Psoas muscle (tissue), 7 donors: ENCODE measurements at regions not wholly inside any gene's neighbourhood (a gene's known extent, or its start where the extent isn't known, plus 50 kb on each side); places are given as distances from the start of the nearest gene placed in this dataset.

ENCODE experiments used
- ATAC-seq, 4 donors: fragments of 200-7000 bp; cut with Tn5 transposase; one replicate each; pipeline ENCODE4 v1.9.1; 2020; ENCODE audit warnings: moderate library complexity in 3 of 4, mild to moderate bottlenecking in 2 of 4
- DNase-seq, 2 donors: peaks; one replicate each; pipeline ENCODE4 v3.0.0-alpha.2; 2020
- H3K27ac ChIP-seq: fragments of 200-600 bp; one replicate; pipeline ENCODE4 v1.8.0; 2022
- H3K27me3 ChIP-seq, 3 donors: fragments of 200-600 bp in 1 of 3; one replicate each; pipeline versions ENCODE4 v1.6.1 to v1.8.0; 2013 to 2022; ENCODE audit warnings: low read length in 2 of 3, mild to moderate bottlenecking in 2 of 3, moderate library complexity in 1 of 3; ENCODE audit not compliant: insufficient read depth in 3 of 3
- H3K36me3 ChIP-seq, 2 donors: fragments of 200-600 bp in 1 of 2; one replicate each; pipeline versions ENCODE4 v1.6.1 to v1.8.0; 2013 to 2022; ENCODE audit warnings: low read depth in 1 of 2, mild to moderate bottlenecking in 1 of 2, moderate library complexity in 1 of 2; ENCODE audit not compliant: insufficient read depth in 1 of 2
- H3K4me1 ChIP-seq: fragments of 200-600 bp; one replicate; pipeline ENCODE4 v1.8.0; 2022
- H3K4me3 ChIP-seq: fragments of 200-600 bp; one replicate; pipeline ENCODE4 v1.8.0; 2022; ENCODE audit warnings: mild to moderate bottlenecking
- H3K9me3 ChIP-seq: fragments of 200-600 bp; one replicate; pipeline ENCODE4 v1.8.0; 2022
- CTCF ChIP-seq: fragments of 200-600 bp; IDR thresholded peaks from one replicate; pipeline ENCODE4 v1.8.0; 2022; ENCODE audit warnings: antibody characterized with exemption
- WGBS, 3 donors: extraction: QIAGEN DNeasy Blood & Tissue Kit; methylation state at CpG; one replicate each; pipeline versions ENCODE4 v1.1.6 to v1.1.7; 2013; 5-methylcytosine and 5-hydroxymethylcytosine counted together
- intact Hi-C, 2 donors: fragments of 100-400 bp; cut with DNase I; formaldehyde crosslinking; loops; one replicate each; pipeline versions ENCODE4 v1.11.0 to v1.14.2; 2022
- donor health status: healthy with polysubstance abuse.
- donor health status: DM: no; HTN: no; CAD: no; lungs with moderate emphysema.
- donor health status: Bipolar disorder and iron deficiency.
- donor health status: healthy.
- donor health status: DM: yes; HTN: yes; CAD: no.
- donor health status: DM: no; HTN: no; CAD: no.
- donor health status: DM: yes; HTN: yes; CAD: no.

GRCh38 chr18:53784253-53784652 is 440.2 kb downstream of the MBD2 start:
- Histone ChIP-seq H3K4me3 (no peak overlapping the region), H3K27ac (no peak overlapping the region), H3K9me3 (no peaks in the 10 kb centered on the region), H3K27me3 (peaks cover 0 to 2% (median 0%) of the 10 kb centered on the region in 3 donors), H3K4me1 (no peaks in the 10 kb centered on the region), H3K36me3 (no peaks in the 10 kb centered on the region)
- WGBS, 3 donors = 48 to 56% (median 54%) methylated on average over 1 of the region's 1 CpG
- intact Hi-C loops = no loop called here
- DNase-seq (no peak), ATAC-seq (no peak)
- TF ChIP-seq CTCF = no peak

- no peak overlapping the region for H3K27ac ChIP-seq
- H3K4me3 ChIP-seq = no peak overlapping the region
- H3K36me3 ChIP-seq = no peaks in the 10 kb centered on the region
- WGBS, 3 donors = 33 to 42% (median 38%) methylated on average over 1 of the region's 1 CpG
- H3K27me3 ChIP-seq = peaks cover 0 to 2% (median 0%) of the 10 kb centered on the region in 3 donors
- peaks cover 3% of the 10 kb centered on the region for H3K9me3 ChIP-seq
- H3K4me1 ChIP-seq = no peaks in the 10 kb centered on the region
- ATAC-seq = no peak
- intact Hi-C loops = no loop called here
- no peak for TF ChIP-seq CTCF
- DNase-seq = no peak
Observed at GRCh38 chr18:53780666-53781065, 443.8 kb downstream of the MBD2 start.

GRCh38 chr18:53772293-53772692 is 452.2 kb downstream of the MBD2 start:
- intact Hi-C loops = no loop called here
- Histone ChIP-seq H3K27ac (no peak overlapping the region), H3K27me3 (no peaks in the 10 kb centered on the region), H3K4me1 (no peaks in the 10 kb centered on the region), H3K4me3 (no peak overlapping the region), H3K36me3 (no peaks in the 10 kb centered on the region), H3K9me3 (peaks cover 6% of the 10 kb centered on the region)
- DNase-seq (no peak), ATAC-seq (no peak)
- WGBS, 3 donors = 40 to 57% (median 47%) methylated on average over 2 of the region's 2 CpGs
- no peak for TF ChIP-seq CTCF

GRCh38 chr18:53771664-53772063 is 452.8 kb downstream of the MBD2 start:
- Histone ChIP-seq H3K9me3 (peaks cover 6% of the 10 kb centered on the region), H3K27ac (no peak overlapping the region), H3K4me1 (no peaks in the 10 kb centered on the region), H3K36me3 (no peaks in the 10 kb centered on the region), H3K4me3 (no peak overlapping the region), H3K27me3 (no peaks in the 10 kb centered on the region)
- intact Hi-C loops = no loop called here
- ATAC-seq (no peak), DNase-seq (no peak)
- TF ChIP-seq CTCF = no peak

GRCh38 chr18:53765211-53765610 is 459.3 kb downstream of the MBD2 start:
- DNase-seq = no peak
- intact Hi-C loops = no loop called here
- ATAC-seq = no peak
- no peak for TF ChIP-seq CTCF
- H3K4me1 ChIP-seq = no peaks in the 10 kb centered on the region
- H3K4me3 ChIP-seq = no peak overlapping the region
- 71 to 85% (median 76%) methylated on average over 3 of the region's 3 CpGs for WGBS, 3 donors
- H3K27ac ChIP-seq = no peak overlapping the region
- H3K36me3 ChIP-seq = no peaks in the 10 kb centered on the region
- H3K9me3 ChIP-seq = no peaks in the 10 kb centered on the region
- H3K27me3 ChIP-seq = no peaks in the 10 kb centered on the region
